ENCODE measurements at regions not wholly inside any gene's neighbourhood (a gene's known extent, or its start where the extent isn't known, plus 50 kb on each side); places are given as distances from the start of the nearest gene placed in this dataset.

- Histone ChIP-seq H3K27ac (ENCODE audit: low read depth in 2 of 2, low read length in 1 of 2) (no peak overlapping the region), H3K4me3 (ENCODE audit: low read depth in 2 of 2, low read length in 1 of 2) (no peak overlapping the region), H3K4me1 (ENCODE audit: control insufficient read depth in 1 of 2, insufficient read depth in 2 of 2, low read depth in 1 of 2, low read length in 1 of 2) (no peaks in the 10 kb centered on the region), H3K9me2 (no peaks in the 10 kb centered on the region), H3K4me2 (no peak overlapping the region), H3K36me3 (replicated peaks in 1 of 2; ENCODE audit: control insufficient read depth in 1 of 2, insufficient read depth in 2 of 2, low read length in 1 of 2) (no peaks in the 10 kb centered on the region), H4K20me1 (ENCODE audit: insufficient read depth) (no peaks in the 10 kb centered on the region), H2AFZ (ENCODE audit: low read depth) (no peak overlapping the region), H3K79me2 (ENCODE audit: insufficient read depth) (no peaks in the 10 kb centered on the region), H3K27me3 (ENCODE audit: insufficient read depth) (no peaks in the 10 kb centered on the region), H3F3A (replicated peaks; ENCODE audit: insufficient read depth) (no peaks in the 10 kb centered on the region), H3K9ac (no peak overlapping the region), H3K9me3 (no peaks in the 10 kb centered on the region)
- ChIA-PET POLR2A (no interaction called here), CTCF (no interaction called here)
- no peak for TF ChIP-seq EP300 (IDR thresholded peaks at IDR 0.05; ENCODE audit: borderline replicate concordance in 1 of 2, low read depth in 1 of 2, low read length in 1 of 2)
- no peak for DNase-seq
Observed at GRCh38 chr11:29802522-29802921, 214.3 kb downstream of the KCNA4 start.

DNA sequence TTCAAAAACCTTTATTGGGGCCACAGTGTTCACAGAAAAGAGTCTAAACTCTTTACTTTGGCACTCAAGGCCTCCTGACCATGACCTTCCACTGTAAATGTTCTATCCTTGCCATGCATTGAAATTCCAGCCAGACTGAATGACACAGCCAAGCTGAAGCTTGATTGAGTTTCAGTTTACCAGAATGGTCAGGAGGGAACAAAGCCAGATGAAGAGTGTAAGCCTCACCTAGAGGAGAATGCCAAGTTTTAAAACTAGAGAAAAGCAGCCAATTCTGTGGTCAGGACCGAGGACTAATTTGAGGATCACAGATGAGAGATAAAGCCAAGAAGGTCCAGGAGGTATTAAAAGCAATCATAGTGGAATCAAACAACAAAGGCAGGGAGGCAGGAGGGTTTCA, 215.3 kb downstream of the KCNA4 start:
- H3F3A ChIP-seq (replicated peaks; ENCODE audit: insufficient read depth), result no peaks in the 10 kb centered on the region
- no peaks in the 10 kb centered on the region for H3K4me1 ChIP-seq (ENCODE audit: control insufficient read depth in 1 of 2, insufficient read depth in 2 of 2, low read depth in 1 of 2, low read length in 1 of 2)
- H3K79me2 ChIP-seq (ENCODE audit: insufficient read depth), result no peaks in the 10 kb centered on the region
- 0% methylated on average over 1 of the region's 1 CpG for WGBS (ENCODE audit: low lambda C conversion rate)
- CTCF ChIA-PET, result no interaction called here
- H2AFZ ChIP-seq (ENCODE audit: low read depth), result no peak overlapping the region
- no peaks in the 10 kb centered on the region for H3K27me3 ChIP-seq (ENCODE audit: insufficient read depth)
- H3K9me3 ChIP-seq, result no peaks in the 10 kb centered on the region
- H3K4me2 ChIP-seq, result no peak overlapping the region
- no peak overlapping the region for H3K4me3 ChIP-seq (ENCODE audit: low read depth in 2 of 2, low read length in 1 of 2)
- TF ChIP-seq USF1 (IDR thresholded peaks at IDR 0.05; ENCODE audit: borderline replicate concordance, low read depth), result no peak
- no peak for TF ChIP-seq ELF1 (IDR thresholded peaks at IDR 0.05)
- TF ChIP-seq RFX5 (IDR thresholded peaks at IDR 0.05; ENCODE audit: low read length), result no peak
- no peak for TF ChIP-seq IRF3 (IDR thresholded peaks at IDR 0.05; ENCODE audit: low read depth, low read length)
- no peak for TF ChIP-seq RXRA (IDR thresholded peaks at IDR 0.05; ENCODE audit: borderline replicate concordance, low read depth)
- no peak for TF ChIP-seq POLR2AphosphoS5 (IDR thresholded peaks at IDR 0.05; ENCODE audit: low read depth, low read length)
- TF ChIP-seq SMC3 (IDR thresholded peaks at IDR 0.05; ENCODE audit: low read depth, low read length), result no peak
- TF ChIP-seq FOSL2 (IDR thresholded peaks at IDR 0.05; ENCODE audit: borderline replicate concordance, low read depth), result no peak
- no peak for TF ChIP-seq SIN3A (IDR thresholded peaks at IDR 0.05; ENCODE audit: borderline replicate concordance, low read depth, low read length)
- no peak for TF ChIP-seq CHD2 (IDR thresholded peaks at IDR 0.05; ENCODE audit: low read length, partially characterized antibody)
- no peak for TF ChIP-seq FOXM1 (IDR thresholded peaks at IDR 0.05; ENCODE audit: low read depth)
- no peak for TF ChIP-seq EZH2phosphoT487 (IDR thresholded peaks at IDR 0.05; ENCODE audit: borderline replicate concordance, low read depth)
- no peak for TF ChIP-seq RAD21 (IDR thresholded peaks at IDR 0.05; ENCODE audit: low read length)
- TF ChIP-seq MEF2A (IDR thresholded peaks at IDR 0.05; ENCODE audit: borderline replicate concordance, low read depth), result no peak
- TF ChIP-seq NFIC (IDR thresholded peaks at IDR 0.05; ENCODE audit: borderline replicate concordance), result no peak
- TF ChIP-seq TEAD4 (IDR thresholded peaks at IDR 0.05; ENCODE audit: borderline replicate concordance, insufficient read depth), result no peak
- no peak for TF ChIP-seq JUND (IDR thresholded peaks at IDR 0.05)
- TF ChIP-seq, protein P1, sequence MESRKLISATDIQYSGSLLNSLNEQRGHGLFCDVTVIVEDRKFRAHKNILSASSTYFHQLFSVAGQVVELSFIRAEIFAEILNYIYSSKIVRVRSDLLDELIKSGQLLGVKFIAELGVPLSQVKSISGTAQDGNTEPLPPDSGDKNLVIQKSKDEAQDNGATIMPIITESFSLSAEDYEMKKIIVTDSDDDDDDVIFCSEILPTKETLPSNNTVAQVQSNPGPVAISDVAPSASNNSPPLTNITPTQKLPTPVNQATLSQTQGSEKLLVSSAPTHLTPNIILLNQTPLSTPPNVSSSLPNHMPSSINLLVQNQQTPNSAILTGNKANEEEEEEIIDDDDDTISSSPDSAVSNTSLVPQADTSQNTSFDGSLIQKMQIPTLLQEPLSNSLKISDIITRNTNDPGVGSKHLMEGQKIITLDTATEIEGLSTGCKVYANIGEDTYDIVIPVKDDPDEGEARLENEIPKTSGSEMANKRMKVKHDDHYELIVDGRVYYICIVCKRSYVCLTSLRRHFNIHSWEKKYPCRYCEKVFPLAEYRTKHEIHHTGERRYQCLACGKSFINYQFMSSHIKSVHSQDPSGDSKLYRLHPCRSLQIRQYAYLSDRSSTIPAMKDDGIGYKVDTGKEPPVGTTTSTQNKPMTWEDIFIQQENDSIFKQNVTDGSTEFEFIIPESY (IDR thresholded peaks at IDR 0.05; ENCODE audit: borderline replicate concordance, low read depth), result no peak
- DNase-seq, result no peak
- no peak overlapping the region for H3K9ac ChIP-seq
- H3K9me2 ChIP-seq, result no peaks in the 10 kb centered on the region
- no peaks in the 10 kb centered on the region for H3K36me3 ChIP-seq (replicated peaks in 1 of 2; ENCODE audit: control insufficient read depth in 1 of 2, insufficient read depth in 2 of 2, low read length in 1 of 2)
- H3K27ac ChIP-seq (ENCODE audit: low read depth in 2 of 2, low read length in 1 of 2), result no peak overlapping the region
- POLR2A ChIA-PET, result no interaction called here
- no peaks in the 10 kb centered on the region for H4K20me1 ChIP-seq (ENCODE audit: insufficient read depth)
